Heart left ventricle (tissue), 16 donors: ENCODE measurements at regions not wholly inside any gene's neighbourhood (a gene's known extent, or its start where the extent isn't known, plus 50 kb on each side); places are given as distances from the start of the nearest gene placed in this dataset.

ENCODE experiments used
- ATAC-seq, 4 donors: fragments of 200-7000 bp; cut with Tn5 transposase; one replicate each; pipeline ENCODE4 v1.9.1; 2020 to 2022; ENCODE audit warnings: moderate library complexity in 4 of 4, mild to moderate bottlenecking in 3 of 4, moderate number of reproducible peaks in 1 of 4
- DNase-seq, 5 donors: peaks; one replicate each; pipeline ENCODE4 v3.0.0-alpha.2; 2020
- H3K27ac ChIP-seq, 12 donors: fragments of 200-600 bp; sonication (generic) in 4 of 12; one replicate each; pipeline versions ENCODE4 v1.5.0 to v1.8.0; 2016 to 2022; ENCODE audit warnings: mild to moderate bottlenecking in 2 of 12
- H3K27me3 ChIP-seq, 9 donors: fragments of 200-600 bp; sonication (generic) in 2 of 9; one replicate each; pipeline versions ENCODE4 v1.5.1 to v1.8.0; 2016 to 2022; ENCODE audit warnings: mild to moderate bottlenecking in 3 of 9
- H3K36me3 ChIP-seq, 9 donors: fragments of 200-600 bp; sonication (generic) in 2 of 9; one replicate each; pipeline versions ENCODE4 v1.5.0 to v1.8.0; 2018 to 2022; ENCODE audit warnings: mild to moderate bottlenecking in 2 of 9
- H3K4me1 ChIP-seq, 12 donors: fragments of 200-600 bp; sonication (generic) in 4 of 12; one replicate each; pipeline versions ENCODE4 v1.5.0 to v1.8.0; 2016 to 2022; ENCODE audit warnings: mild to moderate bottlenecking in 3 of 12
- H3K4me3 ChIP-seq, 12 donors: fragments of 200-600 bp; sonication (generic) in 4 of 12; one replicate each; pipeline versions ENCODE4 v1.5.0 to v1.8.0; 2017 to 2022; ENCODE audit warnings: mild to moderate bottlenecking in 9 of 12, moderate library complexity in 4 of 12
- H3K9me3 ChIP-seq, 12 donors: fragments of 200-600 bp; sonication (generic) in 4 of 12; one replicate each; pipeline versions ENCODE4 v1.5.0 to v1.8.0; 2016 to 2022; ENCODE audit warnings: mild to moderate bottlenecking in 1 of 12
- POLR2A ChIP-seq, 2 donors: fragments of 450-650 bp; IDR thresholded peaks; one replicate each; pipeline ENCODE4 v1.6.1; 2017; ENCODE audit warnings: antibody characterized with exemption in 2 of 2, mild to moderate bottlenecking in 2 of 2, moderate library complexity in 2 of 2
- WGBS, 4 donors: extraction: QIAGEN DNeasy Blood & Tissue Kit in 2 of 4; methylation state at CpG; one replicate each; pipeline versions ENCODE4 v1.1.5 to v1.1.7; 2013 to 2018; 5-methylcytosine and 5-hydroxymethylcytosine counted together
- intact Hi-C, 10 donors: fragments of 100-400 bp; cut with DNase I; formaldehyde crosslinking; loops; one replicate each; pipeline versions ENCODE4 v1.11.1 to v1.14.2; 2022
- TF ChIP-seq, protein P1 (sequence below), 12 donors: fragments of 200-600 bp; sonication (generic) in 4 of 12; IDR thresholded peaks; one replicate each; pipeline versions ENCODE4 v1.5.0 to v1.8.0; 2018 to 2022; ENCODE audit warnings: antibody characterized with exemption in 12 of 12, mild to moderate bottlenecking in 5 of 12
- donor health status: ischemic (EF 13 %, LVEDD 7.1; RV severe dilation, severe dysfunction).
- donor health status: healthy with polysubstance abuse.
- donor health status: DM: no; HTN: yes; CAD: no.
- donor health status: DM: no; HTN: no; CAD: no.
- donor health status: ischemic (EF 25% LVEDD 6.9; RV normal size, moderate dysfunction).
- donor health status: ischemic (EF 25% LVEDD 5.7; RV mildly dilated, moderate dysfunction).
- donor health status: healthy.
- donor health status: DM: yes; HTN: yes; CAD: no.
- donor health status: ischemic (EF 35%, LVEDD 5.7; RV mildly dilated, moderate dysfunction).
- donor health status: nonischemic (EF 11% LVEDD 7.7; RV severe dilation, severe dysfunction).
- donor health status: DM: yes; HTN: yes; CAD: no.
- donor health status: PGD.
- donor health status: ischemic (EF 29% LVEDD 5.4; RV normal size, mild dysfunction).
- donor health status: nonischemic (EF 23%, LVEDD 6.1; RV moderate dilation, normal function).

DNA sequence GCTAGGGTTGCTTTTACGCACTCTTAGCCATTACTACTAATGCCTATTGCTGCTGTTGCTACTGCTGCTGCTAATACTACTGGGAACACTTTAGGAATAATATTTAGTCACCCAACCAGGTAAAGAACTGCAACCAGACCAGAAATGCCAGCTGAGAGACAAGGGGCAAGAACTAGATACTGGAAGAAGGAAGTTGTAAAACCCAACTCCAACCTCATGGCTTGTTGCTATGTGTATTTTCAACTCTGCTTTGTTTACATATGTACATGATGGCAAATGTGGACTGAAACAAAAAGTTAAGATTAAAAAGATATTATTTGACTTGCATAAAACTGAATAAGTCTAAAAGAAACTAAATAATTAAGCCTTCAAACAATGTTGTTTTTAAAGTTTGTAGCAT, 177.7 kb downstream of the GNAT3 start:
- no peak for DNase-seq
- H3K4me3 ChIP-seq, result no peak overlapping the region
- H3K27me3 ChIP-seq, result no peaks in the 10 kb centered on the region
- intact Hi-C loops, result loop anchor here in 3 of 10 donors (2.0 to 10.0 kb wide), 4 partner anchors 57 to 109 kb away; no protein-coding TSS in a partner anchor
- no peaks in the 10 kb centered on the region for H3K9me3 ChIP-seq
- H3K36me3 ChIP-seq, result no peaks in the 10 kb centered on the region
- WGBS, 4 donors, result 93 to 96% (median 95%) methylated on average over 1 of the region's 1 CpG
- peaks cover 0 to 21% (median 7%) of the 10 kb centered on the region in 12 donors for H3K4me1 ChIP-seq
- no peak overlapping the region for H3K27ac ChIP-seq
- TF ChIP-seq, protein P1, sequence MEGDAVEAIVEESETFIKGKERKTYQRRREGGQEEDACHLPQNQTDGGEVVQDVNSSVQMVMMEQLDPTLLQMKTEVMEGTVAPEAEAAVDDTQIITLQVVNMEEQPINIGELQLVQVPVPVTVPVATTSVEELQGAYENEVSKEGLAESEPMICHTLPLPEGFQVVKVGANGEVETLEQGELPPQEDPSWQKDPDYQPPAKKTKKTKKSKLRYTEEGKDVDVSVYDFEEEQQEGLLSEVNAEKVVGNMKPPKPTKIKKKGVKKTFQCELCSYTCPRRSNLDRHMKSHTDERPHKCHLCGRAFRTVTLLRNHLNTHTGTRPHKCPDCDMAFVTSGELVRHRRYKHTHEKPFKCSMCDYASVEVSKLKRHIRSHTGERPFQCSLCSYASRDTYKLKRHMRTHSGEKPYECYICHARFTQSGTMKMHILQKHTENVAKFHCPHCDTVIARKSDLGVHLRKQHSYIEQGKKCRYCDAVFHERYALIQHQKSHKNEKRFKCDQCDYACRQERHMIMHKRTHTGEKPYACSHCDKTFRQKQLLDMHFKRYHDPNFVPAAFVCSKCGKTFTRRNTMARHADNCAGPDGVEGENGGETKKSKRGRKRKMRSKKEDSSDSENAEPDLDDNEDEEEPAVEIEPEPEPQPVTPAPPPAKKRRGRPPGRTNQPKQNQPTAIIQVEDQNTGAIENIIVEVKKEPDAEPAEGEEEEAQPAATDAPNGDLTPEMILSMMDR (IDR thresholded peaks at IDR 0.05), result no peak
- TF ChIP-seq POLR2A (IDR thresholded peaks at IDR 0.05), result no peak
- ATAC-seq, result no peak

DNA sequence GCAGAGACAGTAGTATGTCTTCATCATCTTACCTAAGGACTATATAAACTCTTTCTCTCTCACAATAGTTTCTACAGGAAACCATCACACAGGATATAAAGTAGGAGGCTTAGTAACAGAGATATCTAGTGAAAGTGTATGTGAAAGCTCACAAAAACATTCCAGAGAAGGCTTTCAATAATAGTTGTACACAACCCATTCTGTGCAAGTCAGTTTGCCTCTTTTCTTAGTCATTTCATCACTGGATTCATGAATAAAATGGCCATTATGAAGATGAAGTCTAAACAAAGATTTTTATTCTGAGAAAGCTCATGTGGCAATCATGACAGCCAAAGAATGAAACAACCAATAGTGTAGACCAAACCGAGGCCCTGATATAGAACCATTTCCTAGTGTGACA, 178.8 kb downstream of the GNAT3 start:
- H3K36me3 ChIP-seq, result no peaks in the 10 kb centered on the region
- DNase-seq (no peak), ATAC-seq (no peak)
- no peaks in the 10 kb centered on the region for H3K27me3 ChIP-seq
- intact Hi-C loops, result loop anchor here in 2 of 10 donors (5.0 to 10.0 kb wide), 3 partner anchors 56 to 108 kb away; no protein-coding TSS in a partner anchor
- no peak overlapping the region for H3K27ac ChIP-seq
- 48 to 72% (median 55%) methylated on average over 1 of the region's 1 CpG for WGBS, 4 donors
- TF ChIP-seq, protein P1 (IDR thresholded peaks at IDR 0.05), result no peak
- no peak for TF ChIP-seq POLR2A (IDR thresholded peaks at IDR 0.05)
- H3K4me1 ChIP-seq, result peaks cover 0 to 21% (median 7%) of the 10 kb centered on the region in 12 donors
- peaks cover 0 to 4% (median 0%) of the 10 kb centered on the region in 12 donors for H3K9me3 ChIP-seq
- no peak overlapping the region for H3K4me3 ChIP-seq

DNA sequence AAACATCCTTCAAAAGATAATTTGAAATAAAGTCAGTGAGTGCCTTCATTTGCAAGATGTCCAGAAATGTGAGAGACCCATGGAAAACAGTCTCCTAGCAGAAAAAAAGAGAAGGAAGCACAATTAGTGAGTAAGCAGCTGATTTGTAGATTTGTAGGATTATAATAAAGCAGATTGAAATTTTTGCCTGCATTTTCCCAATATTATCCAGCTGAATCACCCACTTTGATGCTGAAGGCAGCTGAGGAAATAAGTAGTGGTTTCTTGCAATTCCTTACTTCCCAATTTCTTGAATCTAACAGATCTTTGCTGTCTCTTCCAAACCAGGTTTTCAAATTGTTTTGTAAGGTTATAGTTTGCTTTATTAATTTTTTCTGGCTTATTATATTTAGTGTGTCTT, 181.4 kb downstream of the GNAT3 start:
- no peak overlapping the region for H3K4me3 ChIP-seq
- peaks cover 0 to 14% (median 3%) of the 10 kb centered on the region in 12 donors for H3K4me1 ChIP-seq
- intact Hi-C loops, result loop anchor here in 2 of 10 donors (5.0 to 10.0 kb wide), 3 partner anchors 53 to 106 kb away; no protein-coding TSS in a partner anchor
- peaks cover 0 to 5% (median 0%) of the 10 kb centered on the region in 12 donors for H3K9me3 ChIP-seq
- no peak for DNase-seq
- no peaks in the 10 kb centered on the region for H3K36me3 ChIP-seq
- no peak for ATAC-seq
- no peak for TF ChIP-seq POLR2A (IDR thresholded peaks at IDR 0.05)
- TF ChIP-seq, protein P1 (IDR thresholded peaks at IDR 0.05), result no peak
- no peak overlapping the region for H3K27ac ChIP-seq
- no peaks in the 10 kb centered on the region for H3K27me3 ChIP-seq

DNA sequence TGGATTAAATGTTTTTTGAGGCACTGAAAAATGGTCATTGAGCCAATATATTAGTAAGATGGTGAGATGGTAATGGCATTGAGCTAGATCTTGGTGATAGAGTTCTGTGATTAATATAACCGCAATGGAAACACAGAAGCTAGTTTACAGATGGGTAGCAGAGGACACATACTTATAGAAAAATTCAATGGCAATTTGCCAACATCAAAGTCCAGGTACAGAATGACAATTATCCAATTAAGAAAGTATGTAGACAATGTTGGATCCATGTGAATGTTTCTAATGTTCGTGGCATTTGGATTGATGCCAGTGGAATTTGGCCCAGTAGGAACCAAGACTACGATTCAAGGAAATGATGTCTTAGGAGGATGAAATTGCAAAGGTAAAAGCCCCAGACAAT, 187.8 kb downstream of the GNAT3 start:
- ATAC-seq, result peak in 1 of 4 donors; percentile 26
- Histone ChIP-seq H3K36me3 (no peaks in the 10 kb centered on the region), H3K27ac (no peak overlapping the region), H3K27me3 (no peaks in the 10 kb centered on the region), H3K4me1 (no peaks in the 10 kb centered on the region), H3K9me3 (peaks cover 0 to 5% (median 0%) of the 10 kb centered on the region in 12 donors), H3K4me3 (no peak overlapping the region)
- WGBS, 4 donors, result 26 to 43% (median 33%) methylated on average over 3 of the region's 3 CpGs
- intact Hi-C loops, result no loop called here
- TF ChIP-seq, protein P1 (IDR thresholded peaks at IDR 0.05), result no peak
- no peak for TF ChIP-seq POLR2A (IDR thresholded peaks at IDR 0.05)
- DNase-seq, result no peak
